GM10248 (cell line): ENCODE measurements at regions not wholly inside any gene's neighbourhood (a gene's known extent, or its start where the extent isn't known, plus 50 kb on each side); places are given as distances from the start of the nearest gene placed in this dataset.

ENCODE experiments used
- CTCF ChIA-PET: fragments of 300-600 bp; sonication (Branson Sonifier 250); formaldehyde crosslinking; extraction: SDS; loops from one replicate; lab custom pipeline; 2021; ENCODE audit warnings: antibody characterized with exemption; lab: Yijun Ruan, JAX
- POLR2A ChIA-PET: fragments of 350-650 bp; sonication (Branson Sonifier 250); formaldehyde crosslinking; extraction: SDS; loops from one replicate; lab custom pipeline; 2020; ENCODE audit warnings: antibody characterized with exemption; lab: Yijun Ruan, JAX
- DNase-seq: peaks from one replicate; pipeline ENCODE4 v3.0.0; 2012; ENCODE audit errors: extremely low spot score
- TF ChIP-seq, protein P1 (sequence below): IDR thresholded peaks from 2 replicates; pipeline ENCODE4 v1.5.1; 2012; ENCODE audit warnings: mild to moderate bottlenecking, low read depth; ENCODE audit errors: extremely low read depth, missing control alignments, control extremely low read depth

DNA sequence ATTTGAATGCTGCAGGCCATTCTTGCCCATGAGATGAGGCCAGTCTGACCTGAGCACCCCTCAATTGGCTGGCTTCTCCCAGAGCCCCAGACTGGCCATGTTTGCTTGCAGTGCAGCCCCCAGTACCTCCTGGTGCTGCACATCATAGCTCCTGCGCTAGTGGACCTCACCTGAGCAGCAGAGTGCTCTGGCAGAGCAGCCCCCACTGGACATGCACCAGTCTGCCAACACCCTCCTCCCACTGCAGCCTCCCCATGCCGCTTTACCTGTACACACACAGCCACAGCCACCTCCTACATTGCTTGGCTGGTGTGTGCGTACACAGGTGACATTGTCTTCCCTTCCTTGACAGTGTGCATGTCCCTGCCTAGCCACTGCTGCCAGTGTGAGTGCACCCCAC lies 940.2 kb downstream of the EFNA5 start:
- TF ChIP-seq, protein P1, sequence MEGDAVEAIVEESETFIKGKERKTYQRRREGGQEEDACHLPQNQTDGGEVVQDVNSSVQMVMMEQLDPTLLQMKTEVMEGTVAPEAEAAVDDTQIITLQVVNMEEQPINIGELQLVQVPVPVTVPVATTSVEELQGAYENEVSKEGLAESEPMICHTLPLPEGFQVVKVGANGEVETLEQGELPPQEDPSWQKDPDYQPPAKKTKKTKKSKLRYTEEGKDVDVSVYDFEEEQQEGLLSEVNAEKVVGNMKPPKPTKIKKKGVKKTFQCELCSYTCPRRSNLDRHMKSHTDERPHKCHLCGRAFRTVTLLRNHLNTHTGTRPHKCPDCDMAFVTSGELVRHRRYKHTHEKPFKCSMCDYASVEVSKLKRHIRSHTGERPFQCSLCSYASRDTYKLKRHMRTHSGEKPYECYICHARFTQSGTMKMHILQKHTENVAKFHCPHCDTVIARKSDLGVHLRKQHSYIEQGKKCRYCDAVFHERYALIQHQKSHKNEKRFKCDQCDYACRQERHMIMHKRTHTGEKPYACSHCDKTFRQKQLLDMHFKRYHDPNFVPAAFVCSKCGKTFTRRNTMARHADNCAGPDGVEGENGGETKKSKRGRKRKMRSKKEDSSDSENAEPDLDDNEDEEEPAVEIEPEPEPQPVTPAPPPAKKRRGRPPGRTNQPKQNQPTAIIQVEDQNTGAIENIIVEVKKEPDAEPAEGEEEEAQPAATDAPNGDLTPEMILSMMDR = no peak
- no peak for DNase-seq
- POLR2A ChIA-PET = no interaction called here
- CTCF ChIA-PET = no interaction called here

DNA sequence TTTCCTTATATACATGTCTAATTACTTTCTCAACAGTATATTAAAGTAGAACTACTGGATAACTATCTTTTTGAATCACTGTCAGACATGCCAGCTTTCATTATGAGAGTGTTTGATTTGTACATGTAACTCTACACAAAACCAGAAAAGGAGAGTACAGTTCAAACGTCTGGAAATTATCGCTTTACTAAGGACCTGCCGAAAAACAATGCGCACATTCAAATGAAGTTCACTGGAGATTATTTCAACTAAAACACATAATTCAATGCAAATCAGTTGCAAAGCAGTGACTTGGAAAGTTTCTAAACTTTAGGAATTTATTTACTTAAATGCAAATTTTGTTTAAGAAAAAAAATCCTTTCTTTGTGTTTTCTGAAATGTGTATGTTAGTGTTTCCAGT lies 942.5 kb downstream of the EFNA5 start:
- DNase-seq = no peak
- TF ChIP-seq, protein P1 = no peak
- CTCF ChIA-PET = no interaction called here
- POLR2A ChIA-PET = no interaction called here

DNA sequence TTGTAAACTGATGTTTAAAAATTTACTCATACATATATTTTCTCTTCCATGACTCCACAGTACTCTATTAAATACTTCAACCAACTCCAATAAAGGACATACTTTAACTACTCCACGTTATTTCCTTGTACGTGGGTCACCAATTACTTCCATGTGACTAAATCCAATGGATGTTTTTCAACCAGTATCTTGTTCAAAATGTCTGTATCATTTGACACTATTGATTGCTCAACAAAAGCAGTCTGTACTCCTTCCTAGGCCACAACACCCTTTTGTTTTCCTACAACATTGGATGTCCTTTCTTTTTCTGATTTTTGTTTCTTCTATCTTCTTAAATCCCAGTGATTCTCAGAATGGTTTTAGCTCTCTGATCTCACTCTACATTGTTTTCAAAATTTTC lies 943.7 kb downstream of the EFNA5 start:
- DNase-seq = no peak
- CTCF ChIA-PET = no interaction called here
- TF ChIP-seq, protein P1 = no peak
- POLR2A ChIA-PET = no interaction called here

DNA sequence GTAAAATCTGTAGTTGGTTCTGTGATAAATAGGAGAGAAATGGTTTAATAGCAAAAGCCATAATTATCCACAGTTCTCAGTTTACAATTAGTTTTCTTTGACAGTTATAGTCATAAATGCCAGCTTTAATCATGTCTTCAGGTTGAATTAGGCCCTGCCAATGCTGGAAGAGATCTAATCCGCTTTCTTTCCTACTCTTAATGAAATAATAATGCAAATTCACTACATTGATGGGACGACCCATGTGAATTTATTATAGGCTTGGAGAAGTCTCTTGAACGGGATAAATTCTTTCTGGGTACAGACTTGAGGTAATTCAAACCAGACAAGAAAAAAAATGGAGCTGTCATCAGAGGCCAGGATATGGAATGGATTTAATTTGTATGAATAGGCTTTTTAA lies 950.4 kb downstream of the EFNA5 start:
- TF ChIP-seq, protein P1 = no peak
- ChIA-PET POLR2A (no interaction called here), CTCF (no interaction called here)
- DNase-seq = no peak

DNA sequence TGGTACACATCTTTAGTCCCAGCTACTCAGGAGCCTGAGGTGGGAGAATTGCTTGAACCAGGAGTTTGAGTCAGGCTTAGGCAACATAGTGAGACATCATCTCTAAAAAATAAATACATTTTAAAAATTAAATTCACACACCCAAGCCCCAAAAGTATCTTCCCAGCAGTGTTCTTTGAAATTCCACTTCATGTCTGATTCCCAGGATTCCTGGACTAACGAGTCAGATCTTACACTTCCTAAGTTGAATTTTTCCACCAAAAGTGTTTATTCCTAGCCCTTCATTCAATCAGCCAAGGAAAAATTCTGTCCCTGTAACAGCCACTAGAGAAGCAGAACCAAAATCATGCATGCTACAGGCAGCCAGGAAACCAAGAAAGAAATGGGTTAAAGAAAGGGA lies 970.9 kb downstream of the EFNA5 start:
- POLR2A ChIA-PET = no interaction called here
- TF ChIP-seq, protein P1 = no peak
- CTCF ChIA-PET = interaction anchor here (2.0 kb wide), 1 partner anchor 12 kb away, joined by 5 read pairs; no protein-coding TSS in a partner anchor
- DNase-seq = no peak

DNA sequence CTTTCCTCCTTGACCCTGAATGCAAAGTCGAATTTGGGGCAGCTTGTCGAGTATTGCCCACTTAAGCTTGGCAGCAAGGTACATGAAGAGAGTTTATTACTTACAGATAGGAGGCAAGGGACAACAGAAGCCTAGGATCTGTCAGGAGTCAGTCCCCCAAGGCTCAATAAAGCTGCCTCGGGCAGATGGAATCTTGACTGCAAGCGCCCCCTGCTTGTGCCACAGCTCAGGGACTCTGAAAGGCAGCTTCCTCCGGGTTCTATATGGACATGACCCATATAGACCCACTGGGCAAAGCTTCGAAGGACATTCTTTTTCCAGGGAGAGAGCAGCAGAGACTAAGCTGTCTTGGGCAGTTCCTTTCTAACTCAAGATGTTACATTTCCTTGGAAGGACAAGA lies 971.5 kb downstream of the EFNA5 start:
- no peak for DNase-seq
- TF ChIP-seq, protein P1 = no peak
- POLR2A ChIA-PET = no interaction called here
- CTCF ChIA-PET = interaction anchor here (2.0 kb wide), 1 partner anchor 11 kb away, joined by 5 read pairs; no protein-coding TSS in a partner anchor
